GM20000 (cell line): ENCODE measurements at regions not wholly inside any gene's neighbourhood (a gene's known extent, or its start where the extent isn't known, plus 50 kb on each side); places are given as distances from the start of the nearest gene placed in this dataset.

Source experiments
- DNase-seq: peaks from one replicate; pipeline ENCODE4 v3.0.0; 2012; ENCODE audit warnings: low spot score
- TF ChIP-seq, protein P1 (sequence below): IDR thresholded peaks from 2 replicates; pipeline ENCODE4 v1.5.1; 2012; ENCODE audit warnings: mild to moderate bottlenecking, control low read depth; ENCODE audit errors: extremely low read depth, missing control alignments

DNA sequence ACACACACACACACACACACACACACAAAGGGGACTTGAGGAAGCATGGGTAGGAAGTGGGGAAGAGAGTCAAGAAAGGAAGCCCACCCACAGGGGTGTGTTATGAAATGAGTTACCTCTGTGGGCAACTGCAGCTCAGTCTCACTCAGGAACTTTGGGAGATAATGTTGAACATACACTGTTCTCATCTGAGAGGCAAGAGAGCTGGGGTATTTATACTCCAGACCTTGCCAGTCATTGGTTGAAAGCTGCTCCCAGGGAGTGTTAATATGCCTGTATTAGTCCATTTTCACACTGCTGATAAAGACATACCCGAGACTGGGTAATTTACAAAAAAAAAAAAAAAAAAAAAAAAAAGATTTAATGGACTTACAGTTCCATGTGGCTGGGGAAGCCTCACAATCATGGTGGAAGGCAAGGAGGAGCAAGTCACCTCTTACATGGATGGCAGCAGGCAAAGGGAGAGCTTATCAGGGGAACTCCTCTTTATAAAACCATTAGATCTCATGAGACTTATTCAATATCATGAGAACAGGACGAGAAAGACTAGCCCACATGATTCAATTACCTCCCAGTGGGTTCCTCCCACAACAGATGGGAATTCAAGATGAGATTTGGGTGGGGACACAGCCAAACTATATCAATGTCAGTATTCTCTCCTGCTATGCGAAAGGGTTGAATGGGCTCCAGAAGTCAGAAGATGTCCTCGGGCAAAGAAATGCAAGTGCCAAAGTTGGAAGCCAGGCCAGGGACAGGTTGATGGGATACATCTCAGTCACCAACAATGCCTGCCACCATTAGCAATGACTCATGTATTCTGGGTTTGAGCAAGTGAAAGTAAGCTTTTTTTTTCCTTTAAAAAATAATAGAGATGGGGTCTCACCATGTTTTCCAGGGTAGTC, 270.5 kb downstream of the MRTFB start:
- TF ChIP-seq, protein P1, sequence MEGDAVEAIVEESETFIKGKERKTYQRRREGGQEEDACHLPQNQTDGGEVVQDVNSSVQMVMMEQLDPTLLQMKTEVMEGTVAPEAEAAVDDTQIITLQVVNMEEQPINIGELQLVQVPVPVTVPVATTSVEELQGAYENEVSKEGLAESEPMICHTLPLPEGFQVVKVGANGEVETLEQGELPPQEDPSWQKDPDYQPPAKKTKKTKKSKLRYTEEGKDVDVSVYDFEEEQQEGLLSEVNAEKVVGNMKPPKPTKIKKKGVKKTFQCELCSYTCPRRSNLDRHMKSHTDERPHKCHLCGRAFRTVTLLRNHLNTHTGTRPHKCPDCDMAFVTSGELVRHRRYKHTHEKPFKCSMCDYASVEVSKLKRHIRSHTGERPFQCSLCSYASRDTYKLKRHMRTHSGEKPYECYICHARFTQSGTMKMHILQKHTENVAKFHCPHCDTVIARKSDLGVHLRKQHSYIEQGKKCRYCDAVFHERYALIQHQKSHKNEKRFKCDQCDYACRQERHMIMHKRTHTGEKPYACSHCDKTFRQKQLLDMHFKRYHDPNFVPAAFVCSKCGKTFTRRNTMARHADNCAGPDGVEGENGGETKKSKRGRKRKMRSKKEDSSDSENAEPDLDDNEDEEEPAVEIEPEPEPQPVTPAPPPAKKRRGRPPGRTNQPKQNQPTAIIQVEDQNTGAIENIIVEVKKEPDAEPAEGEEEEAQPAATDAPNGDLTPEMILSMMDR, result no peak
- DNase-seq, result no peak

DNA sequence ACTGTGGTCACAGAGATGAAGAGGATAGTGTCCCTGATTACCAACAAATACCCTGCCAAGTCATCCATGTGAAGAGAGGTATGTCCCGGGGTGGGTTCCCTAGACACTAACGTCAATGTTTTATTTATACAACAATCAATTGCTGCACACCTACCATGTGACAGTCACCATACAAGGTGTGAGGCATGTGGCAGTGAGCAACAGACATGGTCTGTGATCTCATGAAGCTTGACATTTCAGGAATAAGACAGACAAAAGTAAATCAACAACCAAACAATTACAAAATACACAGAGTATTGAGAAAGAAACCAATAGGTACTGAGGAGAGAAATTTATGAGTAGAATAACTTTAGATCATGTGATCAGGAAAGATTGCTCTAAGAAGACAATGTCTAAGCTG, 268.6 kb downstream of the MRTFB start:
- DNase-seq, result no peak
- TF ChIP-seq, protein P1, result no peak

DNA sequence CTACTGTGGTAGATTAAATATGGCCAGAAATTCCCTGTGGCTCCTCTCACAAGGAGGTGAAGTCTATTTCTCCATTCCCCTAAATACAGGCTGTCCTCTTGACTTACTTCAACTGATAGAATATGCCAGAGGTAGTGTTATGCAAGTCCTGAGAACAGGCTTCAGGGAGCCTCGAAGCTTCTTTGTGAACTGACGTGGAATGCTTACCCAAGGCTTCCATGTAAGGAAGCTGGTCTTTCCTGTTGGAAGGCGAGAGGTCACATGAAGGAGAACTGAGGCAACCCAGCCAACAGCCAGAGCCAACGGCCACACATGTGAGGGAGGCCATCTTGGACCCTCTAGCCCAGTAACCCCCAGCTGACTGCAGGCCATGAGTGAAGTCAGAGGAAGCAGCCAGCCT, 267.9 kb downstream of the MRTFB start:
- TF ChIP-seq, protein P1, result no peak
- no peak for DNase-seq

- TF ChIP-seq, protein P1, result no peak
- DNase-seq, result no peak
Measured at GRCh38 chr16:14338236-14338635, 267.1 kb downstream of the MRTFB start.

DNA sequence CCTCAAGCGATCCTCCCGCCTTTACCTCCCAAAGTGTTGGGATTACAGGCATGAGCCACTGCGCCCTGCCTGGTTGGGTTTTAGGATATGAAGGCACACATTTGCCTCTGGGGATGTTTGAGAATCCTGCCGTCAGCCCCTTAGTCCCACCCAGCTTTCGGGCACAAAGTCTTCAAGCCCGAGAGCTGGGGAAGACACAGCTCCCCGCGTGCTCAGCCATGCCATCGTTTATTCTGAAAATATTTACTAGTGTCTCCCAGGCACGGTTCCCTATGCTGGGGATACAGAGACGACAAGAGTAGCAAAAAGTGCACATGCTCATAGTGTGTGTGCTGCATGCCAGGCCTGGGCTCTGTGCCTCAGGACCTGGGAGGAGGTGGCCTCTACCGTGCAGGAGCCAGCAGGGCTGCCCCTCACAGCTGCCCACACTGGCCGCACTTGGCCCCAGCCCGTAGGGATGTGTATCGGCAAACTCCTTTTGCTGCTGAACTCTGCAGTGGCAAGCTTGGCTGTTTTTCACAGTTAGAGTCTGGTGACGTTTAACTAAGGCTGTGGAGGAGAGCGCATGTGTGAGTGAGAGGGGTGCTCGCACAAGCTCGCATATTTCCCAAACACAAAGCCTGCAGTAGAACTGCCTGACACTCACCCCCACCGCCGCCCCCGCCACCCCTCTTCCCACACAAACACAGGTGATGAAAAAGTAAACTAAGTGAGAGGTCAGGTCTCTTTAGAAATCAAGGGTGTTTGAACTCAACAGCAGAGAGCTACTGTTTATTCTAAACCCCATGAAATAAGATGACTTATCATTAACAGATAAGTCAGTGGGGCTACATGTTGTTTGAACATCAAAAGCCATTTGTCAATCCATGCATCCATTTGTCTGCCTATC, 266.4 kb downstream of the MRTFB start:
- DNase-seq, result no peak
- TF ChIP-seq, protein P1, result no peak

- TF ChIP-seq, protein P1, result no peak
- no peak for DNase-seq
Measured at GRCh38 chr16:14335297-14335696, 264.2 kb downstream of the MRTFB start.
